Muscle layer of colon (tissue), 2 donors: ENCODE measurements at regions not wholly inside any gene's neighbourhood (a gene's known extent, or its start where the extent isn't known, plus 50 kb on each side); places are given as distances from the start of the nearest gene placed in this dataset.

Experiments
- H3K27ac ChIP-seq: one replicate; pipeline ENCODE4 v1.7.0; 2013; ENCODE audit warnings: low read depth, mild to moderate bottlenecking, low read length, moderate library complexity
- H3K27me3 ChIP-seq, 2 donors: one replicate each; pipeline ENCODE4 v1.7.0; 2013; ENCODE audit warnings: low read length in 2 of 2, mild to moderate bottlenecking in 2 of 2; ENCODE audit not compliant: insufficient read depth in 2 of 2, control insufficient read depth in 1 of 2
- H3K36me3 ChIP-seq: one replicate; pipeline ENCODE4 v1.7.0; 2013; ENCODE audit warnings: mild to moderate bottlenecking, low read length; ENCODE audit not compliant: insufficient read depth
- H3K4me1 ChIP-seq: one replicate; pipeline ENCODE4 v1.7.0; 2013; ENCODE audit warnings: mild to moderate bottlenecking, low read length; ENCODE audit not compliant: insufficient read depth
- H3K4me3 ChIP-seq, 2 donors: one replicate each; pipeline ENCODE4 v1.7.0; 2013; ENCODE audit warnings: low read length in 2 of 2, low read depth in 1 of 2, mild to moderate bottlenecking in 1 of 2, moderate library complexity in 1 of 2
- H3K9ac ChIP-seq: one replicate; pipeline ENCODE4 v1.7.0; 2013; ENCODE audit warnings: low read length
- H3K9me3 ChIP-seq: one replicate; pipeline ENCODE4 v1.7.0; 2013; ENCODE audit warnings: mild to moderate bottlenecking, low read length
- donor health status: abdominal sarcoma.
- donor health status: Adenocarcinoma of cecum.

DNA sequence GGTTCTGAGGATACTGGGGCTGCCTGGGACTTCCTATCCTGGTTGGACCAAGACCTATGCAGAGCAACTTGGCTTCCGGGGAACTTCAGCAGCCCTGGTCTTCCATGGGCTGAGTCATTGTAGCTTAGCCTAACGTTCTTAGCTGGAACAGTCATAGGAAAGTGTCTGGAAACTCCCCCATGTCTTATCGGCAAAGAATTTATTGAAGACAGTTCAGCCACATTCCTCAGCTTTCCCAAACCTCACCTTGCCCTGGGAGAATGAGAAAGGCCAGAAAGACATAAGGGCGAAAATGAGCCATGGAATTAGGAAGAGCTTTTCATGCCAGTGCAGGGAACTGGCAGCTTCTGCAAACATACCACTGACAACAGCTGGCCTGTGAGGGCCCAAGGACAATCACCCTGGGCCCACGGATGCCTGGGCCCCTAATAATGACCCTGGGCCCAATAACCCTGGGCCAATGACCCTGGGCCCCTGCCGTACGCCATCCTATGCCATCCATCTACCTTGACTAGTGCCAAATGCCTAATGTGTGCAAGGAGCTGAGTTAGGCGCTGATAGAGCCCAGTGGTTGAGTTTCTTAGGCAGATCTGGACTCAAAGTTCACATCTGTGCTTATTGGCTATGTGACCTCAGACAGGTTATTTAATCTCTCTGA lies 114.4 kb upstream of the GADD45A start:
- Histone ChIP-seq H3K4me3 (no peak overlapping the region), H3K9me3 (no peaks in the 10 kb centered on the region), H3K36me3 (no peaks in the 10 kb centered on the region), H3K27me3 (no peaks in the 10 kb centered on the region), H3K4me1 (no peaks in the 10 kb centered on the region), H3K9ac (no peak overlapping the region), H3K27ac (no peak overlapping the region)

DNA sequence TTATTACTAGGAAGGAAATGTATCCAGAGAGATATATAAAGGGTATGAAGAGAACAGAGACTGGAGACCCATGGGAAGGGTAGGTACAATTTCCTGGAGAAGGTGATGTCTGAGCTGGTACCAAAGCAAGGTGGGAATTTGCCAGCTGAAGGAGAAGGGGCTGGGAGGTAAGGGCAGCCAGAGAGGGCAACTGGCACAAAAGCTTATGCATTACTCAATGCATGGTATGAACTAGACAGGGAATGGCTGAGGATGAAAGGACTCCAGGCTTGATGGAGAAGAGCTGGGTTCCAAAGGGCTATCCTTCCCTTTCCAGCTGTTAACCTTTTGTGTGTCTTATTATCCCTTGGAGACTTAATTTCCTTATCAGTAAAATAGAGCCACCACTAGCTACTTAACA lies 113.6 kb upstream of the GADD45A start:
- Histone ChIP-seq H3K4me3 (no peak overlapping the region), H3K9me3 (no peaks in the 10 kb centered on the region), H3K4me1 (no peaks in the 10 kb centered on the region), H3K27me3 (no peaks in the 10 kb centered on the region), H3K9ac (no peak overlapping the region), H3K36me3 (no peaks in the 10 kb centered on the region), H3K27ac (no peak overlapping the region)

GRCh38 chr1:67571901-67572593 lies 113.0 kb upstream of the GADD45A start:
- no peak overlapping the region for H3K9ac ChIP-seq
- no peak overlapping the region for H3K27ac ChIP-seq
- H3K9me3 ChIP-seq = no peaks in the 10 kb centered on the region
- no peak overlapping the region for H3K4me3 ChIP-seq
- no peaks in the 10 kb centered on the region for H3K36me3 ChIP-seq
- H3K27me3 ChIP-seq = no peaks in the 10 kb centered on the region
- no peaks in the 10 kb centered on the region for H3K4me1 ChIP-seq

DNA sequence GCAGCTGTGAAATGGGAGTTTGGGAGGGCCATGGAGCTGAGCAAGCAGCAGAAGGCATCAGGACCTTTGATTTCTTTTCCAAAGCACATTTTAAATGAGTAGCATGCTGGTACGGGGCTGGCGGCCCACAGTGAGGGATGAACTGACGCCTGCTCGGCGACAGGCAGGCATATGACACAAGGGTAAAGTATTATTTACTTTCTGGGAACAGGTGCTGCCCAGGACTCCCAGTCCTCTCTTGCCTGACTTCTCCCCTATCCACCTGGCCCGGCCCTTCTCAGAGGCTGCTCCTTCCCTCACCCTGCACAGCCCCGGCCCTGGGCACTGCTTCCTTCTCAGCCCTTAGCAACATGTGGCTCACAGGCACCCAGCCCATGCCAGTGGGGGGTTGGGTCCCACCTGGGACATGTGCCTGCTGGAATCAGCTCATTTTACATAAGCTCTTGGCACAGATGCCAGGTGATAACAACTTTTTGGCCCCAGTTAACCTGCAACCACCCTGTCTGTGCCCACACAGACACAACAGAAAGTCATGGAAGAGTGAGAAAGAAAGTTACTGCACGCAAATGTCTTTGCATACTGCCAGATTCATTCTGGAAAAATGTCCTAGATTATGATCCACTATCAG lies 112.3 kb upstream of the GADD45A start:
- Histone ChIP-seq H3K4me1 (no peaks in the 10 kb centered on the region), H3K9ac (no peak overlapping the region), H3K4me3 (no peak overlapping the region), H3K9me3 (no peaks in the 10 kb centered on the region), H3K27me3 (no peaks in the 10 kb centered on the region), H3K27ac (no peak overlapping the region), H3K36me3 (no peaks in the 10 kb centered on the region)

DNA sequence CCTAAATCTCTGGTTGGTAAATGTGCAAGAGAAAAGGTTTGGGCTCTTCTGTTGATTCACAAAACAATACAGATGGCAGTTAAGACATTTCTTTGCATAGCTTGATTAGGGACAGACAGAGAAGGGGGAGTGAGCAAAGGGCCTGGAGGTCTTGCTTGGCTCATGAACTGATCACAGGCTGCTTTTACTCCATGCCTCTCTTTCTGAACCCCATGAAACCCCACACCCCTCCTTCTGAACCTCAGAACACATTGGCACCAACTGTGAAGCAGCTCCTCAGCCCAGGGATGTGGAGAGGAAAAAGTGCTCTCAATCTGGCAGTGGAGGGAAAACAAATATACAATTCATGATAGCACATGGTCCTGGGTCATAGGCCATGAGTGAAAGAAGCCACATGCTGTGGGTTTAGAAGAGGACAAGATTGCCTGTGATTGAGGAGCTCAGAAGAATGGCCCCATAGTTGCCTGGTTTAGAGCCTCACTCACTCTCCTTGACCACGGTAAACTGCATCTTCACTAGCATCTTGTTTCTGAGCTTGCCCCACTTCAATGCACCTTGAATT lies 111.6 kb upstream of the GADD45A start:
- Histone ChIP-seq H3K27ac (no peak overlapping the region), H3K36me3 (no peaks in the 10 kb centered on the region), H3K27me3 (no peaks in the 10 kb centered on the region), H3K9me3 (no peaks in the 10 kb centered on the region), H3K4me3 (no peak overlapping the region), H3K9ac (no peak overlapping the region), H3K4me1 (no peaks in the 10 kb centered on the region)

- H3K36me3 ChIP-seq = no peaks in the 10 kb centered on the region
- no peak overlapping the region for H3K27ac ChIP-seq
- no peaks in the 10 kb centered on the region for H3K9me3 ChIP-seq
- no peak overlapping the region for H3K4me3 ChIP-seq
- H3K4me1 ChIP-seq = no peaks in the 10 kb centered on the region
- no peaks in the 10 kb centered on the region for H3K27me3 ChIP-seq
- no peak overlapping the region for H3K9ac ChIP-seq
Measured at GRCh38 chr1:67574221-67574620, 110.8 kb upstream of the GADD45A start.

DNA sequence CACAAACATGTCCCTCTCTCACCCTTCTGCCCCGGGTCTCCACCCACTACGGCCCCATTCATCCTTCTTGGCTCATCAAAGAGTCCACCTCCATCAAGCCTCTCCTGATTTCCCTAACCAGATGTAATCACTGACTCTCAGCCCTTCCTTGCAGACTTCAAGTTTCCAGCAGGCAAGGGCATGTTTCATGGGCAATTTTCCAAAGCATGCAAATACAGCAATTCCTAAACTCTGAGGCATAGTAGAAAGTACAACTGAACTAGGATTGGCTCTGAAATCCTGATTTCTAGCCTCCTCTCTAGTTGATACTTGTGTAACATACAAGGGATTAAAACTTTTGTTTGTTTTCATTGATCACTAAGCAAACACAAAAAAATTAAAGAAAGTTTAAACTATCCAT lies 109.1 kb upstream of the GADD45A start:
- Histone ChIP-seq H3K4me3 (no peak overlapping the region), H3K36me3 (no peaks in the 10 kb centered on the region), H3K27me3 (no peaks in the 10 kb centered on the region), H3K9ac (no peak overlapping the region), H3K27ac (no peak overlapping the region), H3K9me3 (no peaks in the 10 kb centered on the region), H3K4me1 (no peaks in the 10 kb centered on the region)

GRCh38 chr1:67576474-67576873 lies 108.5 kb upstream of the GADD45A start:
- no peak overlapping the region for H3K9ac ChIP-seq
- no peaks in the 10 kb centered on the region for H3K36me3 ChIP-seq
- H3K27ac ChIP-seq = no peak overlapping the region
- H3K9me3 ChIP-seq = no peaks in the 10 kb centered on the region
- H3K27me3 ChIP-seq = no peaks in the 10 kb centered on the region
- H3K4me3 ChIP-seq = no peak overlapping the region
- H3K4me1 ChIP-seq = no peaks in the 10 kb centered on the region

GRCh38 chr1:67577646-67578045 lies 107.4 kb upstream of the GADD45A start:
- H3K27me3 ChIP-seq = no peaks in the 10 kb centered on the region
- no peak overlapping the region for H3K9ac ChIP-seq
- no peaks in the 10 kb centered on the region for H3K9me3 ChIP-seq
- H3K4me1 ChIP-seq = no peaks in the 10 kb centered on the region
- H3K36me3 ChIP-seq = no peaks in the 10 kb centered on the region
- no peak overlapping the region for H3K4me3 ChIP-seq
- no peak overlapping the region for H3K27ac ChIP-seq

DNA sequence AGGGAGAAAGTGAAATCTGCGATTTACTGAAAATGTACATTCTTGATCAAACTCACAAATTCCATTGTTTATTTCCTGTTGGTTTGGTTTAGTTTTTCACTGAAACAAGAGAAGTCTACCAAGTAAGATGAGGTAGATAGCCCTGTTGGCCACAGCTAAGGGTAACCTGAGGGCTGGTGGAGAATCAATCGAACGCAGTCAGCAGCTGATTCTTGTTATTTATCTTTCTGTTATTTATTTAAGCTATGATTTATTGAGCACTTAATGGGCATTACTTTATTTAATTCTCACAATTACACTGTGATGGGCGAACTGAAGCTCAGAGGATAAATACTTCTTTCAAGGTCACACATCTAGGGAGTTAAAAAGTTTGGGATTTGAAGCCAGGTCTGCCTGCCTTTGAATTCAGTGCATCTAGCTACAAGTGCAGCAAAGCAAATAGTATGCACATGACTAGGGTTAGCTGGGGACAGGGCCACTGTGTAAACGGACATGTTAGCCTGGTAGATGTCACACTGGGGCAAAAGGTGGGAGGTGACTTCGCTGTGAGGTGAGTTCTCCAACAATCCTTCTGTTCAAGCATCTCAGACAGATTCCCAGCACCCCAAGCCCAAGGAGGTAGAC lies 106.5 kb upstream of the GADD45A start:
- H3K9me3 ChIP-seq = no peaks in the 10 kb centered on the region
- no peaks in the 10 kb centered on the region for H3K36me3 ChIP-seq
- H3K4me3 ChIP-seq = no peak overlapping the region
- H3K27me3 ChIP-seq = no peaks in the 10 kb centered on the region
- H3K9ac ChIP-seq = no peak overlapping the region
- H3K4me1 ChIP-seq = no peaks in the 10 kb centered on the region
- H3K27ac ChIP-seq = no peak overlapping the region

GRCh38 chr1:67579623-67580394 lies 105.2 kb upstream of the GADD45A start:
- H3K4me1 ChIP-seq = no peaks in the 10 kb centered on the region
- no peaks in the 10 kb centered on the region for H3K27me3 ChIP-seq
- no peaks in the 10 kb centered on the region for H3K9me3 ChIP-seq
- H3K4me3 ChIP-seq = no peak overlapping the region
- H3K9ac ChIP-seq = no peak overlapping the region
- no peaks in the 10 kb centered on the region for H3K36me3 ChIP-seq
- H3K27ac ChIP-seq = no peak overlapping the region
